ENCODE measurements at regions not wholly inside any gene's neighbourhood (a gene's known extent, or its start where the extent isn't known, plus 50 kb on each side); places are given as distances from the start of the nearest gene placed in this dataset.
A peak's percentile ranks its signal among the peaks of the same experiment; 100 is the strongest.

DNA sequence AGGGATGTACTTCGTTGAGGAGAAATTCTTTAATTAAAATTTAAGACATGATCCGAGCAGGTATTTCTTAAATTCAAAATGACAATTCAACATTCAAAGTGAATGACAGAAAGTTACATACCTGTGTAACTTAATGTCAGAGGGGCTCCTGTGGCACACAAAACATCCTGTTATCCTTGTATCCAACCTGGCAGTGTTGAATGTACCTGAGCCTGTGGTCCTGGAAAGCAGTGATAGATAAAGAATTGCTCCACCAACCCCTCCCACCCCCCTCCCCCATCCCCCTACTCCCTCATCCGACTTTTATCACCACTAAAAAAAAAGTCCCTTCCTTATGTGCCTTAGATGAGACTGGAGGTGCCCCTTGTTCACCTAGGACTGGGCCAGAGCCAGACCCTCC is 119.4 kb upstream of the ADCY1 start:
- DNase-seq (ENCODE audit: low read depth) = no peak

DNA sequence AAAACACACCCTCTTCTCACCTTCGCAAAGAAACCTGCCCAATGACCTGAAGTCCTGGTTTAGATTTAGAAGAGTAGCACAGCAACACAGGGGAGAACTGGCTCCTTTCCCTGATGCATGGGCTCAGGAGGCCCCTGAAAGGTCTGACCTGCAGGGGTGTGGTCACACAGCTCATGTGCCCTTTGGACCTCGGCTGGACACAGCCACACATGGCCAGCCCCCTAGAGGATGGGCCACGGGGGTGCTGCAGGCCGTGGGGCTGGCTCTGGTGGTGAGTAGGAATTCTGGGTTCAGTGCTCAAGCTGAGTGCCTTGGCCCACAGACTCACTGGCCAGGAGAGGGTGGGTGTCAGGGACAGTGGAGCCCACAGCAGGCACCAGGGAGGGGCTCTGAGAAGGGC is 118.5 kb upstream of the ADCY1 start:
- DNase-seq (ENCODE audit: low read depth) = no peak

DNA sequence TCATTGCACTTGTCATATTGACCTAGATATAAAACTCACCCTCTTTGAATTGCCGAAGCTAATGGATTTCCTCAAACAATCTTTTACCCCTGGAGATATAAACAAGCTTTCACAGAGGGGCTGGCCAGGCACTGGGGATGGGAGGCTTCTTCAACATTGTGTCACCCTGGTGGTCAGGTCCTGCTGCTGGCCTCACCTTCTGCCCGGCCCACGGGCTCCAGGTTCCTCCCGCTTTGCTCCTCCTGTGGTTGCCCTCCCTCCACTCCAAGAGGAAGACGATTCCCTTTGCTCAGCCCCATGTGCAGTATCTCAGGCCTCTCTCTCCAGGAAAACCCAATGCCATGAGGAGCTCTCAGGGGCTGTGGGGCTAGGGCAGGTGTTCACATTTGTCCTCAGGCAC is 118.1 kb upstream of the ADCY1 start:
- DNase-seq (ENCODE audit: low read depth) = no peak

DNA sequence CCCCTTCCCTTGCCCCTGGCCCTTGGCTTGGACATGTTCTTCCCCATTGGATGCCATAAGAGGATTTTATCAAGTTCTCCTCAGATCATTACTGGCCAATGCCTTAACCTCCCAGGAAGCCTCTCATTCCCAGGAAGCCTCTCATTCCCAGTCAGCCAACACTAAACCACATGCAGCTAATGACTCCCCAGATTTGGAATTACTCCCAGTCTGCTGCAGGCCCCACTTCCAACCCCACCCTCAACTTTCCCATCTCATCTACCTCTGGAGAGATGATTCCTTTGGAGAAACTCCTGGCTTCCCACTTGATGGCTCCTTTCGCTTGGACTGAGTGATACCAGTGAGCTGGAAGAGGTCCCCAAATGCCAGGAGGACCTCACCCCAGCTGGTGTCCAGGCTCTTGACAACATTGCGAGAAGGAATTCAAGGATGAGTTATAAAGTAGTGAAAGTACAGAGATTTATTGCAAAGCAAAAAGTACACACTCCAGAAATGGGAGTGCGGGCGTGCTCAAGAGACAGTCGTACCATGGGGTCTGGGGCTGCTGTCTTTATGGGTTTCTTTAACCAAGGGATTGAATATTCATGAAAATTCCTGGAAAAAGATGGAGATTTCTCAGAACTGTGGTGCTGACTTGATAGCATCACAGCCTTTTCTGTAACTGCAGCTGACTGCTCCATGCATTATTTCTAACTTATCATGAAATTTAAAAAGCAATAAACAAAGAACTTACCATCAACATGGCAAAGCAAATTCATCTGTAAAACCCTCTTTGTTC is 117.2 kb upstream of the ADCY1 start:
- peak; percentile 88 for DNase-seq (ENCODE audit: low read depth)

DNA sequence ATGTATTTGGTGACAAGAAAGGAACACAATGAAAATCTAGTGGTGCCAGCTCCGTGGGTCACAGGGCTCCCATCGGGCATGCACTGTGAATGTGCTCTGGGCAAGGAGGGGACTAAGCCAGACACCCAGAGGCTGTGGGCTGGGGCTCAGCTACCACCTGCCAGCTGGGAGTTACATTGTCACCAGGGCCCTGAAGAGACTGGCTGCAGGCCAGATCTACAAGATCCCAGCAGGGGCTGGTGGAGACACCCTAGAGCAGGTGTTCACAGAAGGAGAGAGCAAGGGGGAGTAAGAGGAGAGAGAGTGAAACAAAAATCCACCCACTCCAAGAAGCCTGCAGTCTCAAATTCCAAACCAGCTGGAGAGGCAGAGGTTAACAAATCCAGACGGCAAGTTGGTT is 116.6 kb upstream of the ADCY1 start:
- peak; percentile 58 for DNase-seq (ENCODE audit: low read depth)

DNA sequence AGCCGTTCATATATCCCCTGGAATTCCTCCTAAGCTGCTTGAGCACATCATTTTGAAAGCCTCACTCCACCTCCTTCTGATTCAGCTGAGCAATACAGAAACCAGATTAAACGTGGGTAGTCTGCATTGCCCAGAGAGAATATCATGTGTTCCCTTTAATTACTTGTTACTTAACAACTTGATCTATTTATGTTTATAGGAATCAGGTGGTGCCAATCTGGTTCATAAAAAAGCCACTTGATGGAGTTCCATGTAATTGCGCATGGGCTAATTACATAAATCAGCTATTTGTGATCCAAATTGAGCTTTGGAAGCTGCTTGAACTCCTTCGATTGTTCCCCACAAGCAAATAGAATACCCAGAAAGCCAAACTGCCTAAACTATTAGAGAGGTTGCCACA is 114.7 kb upstream of the ADCY1 start:
- no peak for DNase-seq (ENCODE audit: low read depth)

DNA sequence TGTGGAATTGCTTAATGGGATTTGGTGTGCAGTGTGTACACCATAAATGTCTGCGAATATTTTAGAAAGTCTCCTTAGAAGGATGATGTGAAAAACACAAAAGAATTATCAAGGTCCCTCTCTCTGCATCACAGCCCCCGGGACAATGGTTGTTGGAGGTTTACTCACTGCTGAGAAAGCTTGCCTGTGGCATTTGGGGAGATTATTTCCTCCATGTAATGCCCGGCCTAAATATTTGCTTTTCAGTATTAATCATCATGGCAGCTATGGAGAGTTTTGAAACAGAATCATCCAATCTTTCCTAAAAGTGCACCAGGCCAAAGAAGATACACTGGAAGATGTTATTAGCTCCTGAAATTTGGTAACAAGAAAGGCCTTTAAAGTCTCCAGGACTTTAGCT is 113.8 kb upstream of the ADCY1 start:
- DNase-seq (ENCODE audit: low read depth) = peak; percentile 14

DNA sequence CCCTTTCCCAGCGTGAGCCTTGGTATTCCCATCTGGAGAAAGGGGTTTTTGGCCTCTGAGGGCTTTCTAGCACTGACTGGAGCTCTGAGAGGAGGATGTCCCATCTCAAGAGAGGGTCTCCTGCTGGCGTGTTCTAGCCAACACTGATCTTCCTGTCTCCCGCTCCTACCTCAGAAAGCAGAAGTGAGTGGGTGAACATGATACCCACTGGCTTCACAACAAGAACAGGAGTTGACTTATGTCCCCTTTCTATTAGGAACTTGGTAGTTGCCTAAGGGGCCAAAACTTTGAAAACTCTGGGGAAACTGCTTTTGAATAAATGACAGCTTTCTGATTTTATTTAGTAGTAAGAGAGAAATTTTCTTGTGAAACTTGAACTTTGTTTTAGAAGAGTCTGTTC is 113.1 kb upstream of the ADCY1 start:
- no peak for DNase-seq (ENCODE audit: low read depth)

DNA sequence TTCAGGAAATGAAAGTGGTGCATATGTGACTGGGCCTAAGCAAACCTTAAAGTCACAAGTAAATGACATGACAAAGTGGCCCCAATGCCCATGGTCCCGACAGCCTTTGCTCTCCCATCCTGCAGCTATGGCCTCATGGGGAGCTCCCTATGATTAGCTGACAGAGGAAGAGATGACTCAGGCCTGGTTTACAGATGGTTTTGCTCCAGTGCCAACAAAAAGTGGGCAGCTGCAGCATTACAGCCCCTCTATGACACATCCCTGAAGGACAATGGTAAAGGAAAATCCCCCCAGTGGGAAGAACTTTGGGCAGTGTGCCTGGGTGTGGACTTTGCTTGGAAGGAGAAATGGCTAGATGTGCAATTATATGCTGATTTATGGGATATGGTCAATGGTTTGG is 105.1 kb upstream of the ADCY1 start:
- DNase-seq (ENCODE audit: low read depth) = peak; percentile 97

DNA sequence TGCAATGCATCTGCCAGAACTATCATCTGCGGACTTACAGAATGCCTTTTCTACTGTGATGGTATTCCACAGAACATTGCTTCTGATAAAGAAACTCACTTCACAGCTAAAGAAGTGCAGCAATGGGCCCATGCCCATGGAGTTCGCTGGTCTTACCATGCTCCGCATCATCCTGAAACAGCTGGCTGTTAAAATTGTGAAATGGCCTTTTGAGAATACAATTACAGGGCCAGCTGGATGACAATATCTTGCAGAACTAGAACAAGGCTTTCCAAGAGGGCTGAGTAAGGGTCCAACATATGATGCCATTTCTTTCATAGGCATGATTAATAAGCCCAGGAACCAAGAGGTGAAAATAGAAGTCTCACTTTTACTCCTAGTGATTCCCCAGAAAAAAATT is 104.1 kb upstream of the ADCY1 start:
- DNase-seq (ENCODE audit: low read depth) = no peak

DNA sequence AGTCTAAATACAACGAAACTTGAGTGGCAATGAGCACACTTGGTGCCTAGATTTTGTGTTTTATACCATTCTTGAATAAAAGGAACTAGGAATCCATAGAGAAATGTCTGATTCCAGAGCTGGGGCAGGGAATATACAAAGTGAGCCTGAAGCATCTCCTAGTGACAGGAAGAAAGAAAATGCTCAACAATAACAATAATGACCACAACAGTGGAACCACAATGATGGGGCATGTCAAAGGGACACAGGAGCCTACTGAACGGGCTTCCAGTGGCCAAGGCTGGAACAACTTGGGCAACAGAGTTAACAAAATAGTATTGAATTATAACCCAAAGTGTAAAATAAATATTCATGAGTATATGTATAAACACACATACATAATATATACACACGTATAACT is 94.4 kb upstream of the ADCY1 start:
- DNase-seq (ENCODE audit: low read depth) = peak; percentile 55

DNA sequence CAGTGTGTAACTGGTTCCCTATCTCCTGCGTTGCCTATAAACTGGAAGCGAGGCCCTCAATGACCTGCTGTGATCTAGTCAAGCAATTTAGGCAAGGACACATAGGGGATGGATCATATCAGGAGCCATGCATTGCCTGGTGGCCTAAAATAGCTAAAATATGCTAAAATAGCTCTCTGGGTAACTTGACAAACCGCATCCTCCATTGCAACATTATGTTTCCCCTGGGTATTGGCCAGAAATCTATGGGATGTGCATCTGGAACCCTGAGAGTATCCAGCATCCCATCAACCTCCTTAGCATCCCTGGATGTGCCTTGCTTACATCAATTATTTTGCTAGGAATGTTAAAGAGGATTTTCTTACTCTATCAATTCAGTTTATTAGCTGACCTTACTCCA is 91.7 kb upstream of the ADCY1 start:
- DNase-seq (ENCODE audit: low read depth) = peak; percentile 78

DNA sequence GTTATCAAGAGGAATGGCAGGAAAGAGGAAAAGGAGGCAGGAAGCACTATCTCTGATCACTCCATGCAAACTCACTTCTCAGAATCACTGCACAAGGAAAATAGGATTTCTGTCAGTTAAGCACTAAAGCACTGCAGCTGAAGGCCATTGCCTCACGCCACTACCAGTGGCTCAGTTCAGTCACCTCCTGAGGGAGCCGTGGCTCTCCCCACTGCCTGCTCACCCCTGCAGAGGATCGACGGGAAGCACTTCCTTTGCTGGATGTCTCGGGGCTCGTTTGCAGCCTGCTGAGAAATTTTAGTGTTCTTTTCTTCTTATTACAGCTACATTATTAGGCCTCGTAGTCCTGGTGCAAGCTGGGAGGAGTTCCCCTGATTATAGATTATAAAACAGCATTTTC is 90.1 kb upstream of the ADCY1 start:
- DNase-seq (ENCODE audit: low read depth) = no peak

DNA sequence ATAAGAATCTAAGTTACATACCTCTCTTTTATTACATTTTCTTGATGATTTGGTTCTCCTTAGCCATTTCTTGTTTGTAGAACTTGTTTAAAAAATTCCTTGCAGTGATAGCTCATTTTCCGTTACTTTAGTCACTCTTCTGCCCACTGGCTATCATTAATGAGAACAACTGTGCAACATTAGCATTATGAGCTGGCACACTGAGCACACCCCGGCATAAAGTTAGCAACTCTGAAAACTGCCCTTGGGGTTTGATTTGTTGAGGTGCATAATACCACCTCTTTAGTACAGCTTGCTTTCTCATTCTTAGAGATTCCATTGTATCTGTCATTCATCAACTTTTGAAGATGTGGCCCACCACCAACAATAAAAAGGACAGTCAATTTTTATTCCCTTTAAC is 87.6 kb upstream of the ADCY1 start:
- peak; percentile 36 for DNase-seq (ENCODE audit: low read depth)

DNA sequence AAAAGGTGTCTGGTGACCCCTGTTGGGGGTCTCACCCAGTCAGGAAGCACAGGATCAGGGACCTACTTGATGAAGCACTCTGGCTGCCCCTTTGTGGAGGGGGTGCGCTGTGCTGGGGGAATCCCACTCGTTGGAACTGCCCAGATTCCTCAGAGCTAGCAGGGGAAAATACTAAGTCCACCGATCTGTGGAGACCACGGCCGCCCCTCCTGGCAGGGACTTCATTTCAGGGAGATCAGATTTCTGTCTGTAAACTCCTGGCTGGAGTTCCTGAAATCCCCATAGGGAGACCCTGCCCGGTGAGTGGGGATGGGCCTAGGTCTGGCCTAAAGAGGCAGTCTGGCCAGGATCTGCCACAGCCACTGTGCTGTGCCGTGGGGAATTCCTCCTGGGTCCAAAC is 79.3 kb upstream of the ADCY1 start:
- no peak for DNase-seq (ENCODE audit: low read depth)

DNA sequence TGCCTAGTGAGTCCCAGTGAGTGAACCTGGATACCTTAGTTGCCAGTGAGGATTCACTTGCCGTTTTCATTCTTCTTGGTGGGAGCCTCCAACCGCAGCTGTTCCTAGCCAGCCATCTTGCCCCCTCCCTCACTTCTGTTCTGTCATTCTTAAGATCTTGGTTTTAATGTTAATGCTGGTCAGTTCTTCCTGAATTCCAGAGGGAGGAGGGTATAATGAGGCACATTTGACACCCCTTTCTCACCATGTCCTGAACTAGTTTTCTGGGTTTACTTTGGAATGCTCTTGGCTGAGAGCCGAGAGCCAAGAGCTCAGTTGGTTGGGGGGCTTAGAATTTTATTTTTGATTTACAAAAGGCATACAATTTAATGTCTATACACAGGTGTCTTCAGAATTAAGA is 78.5 kb upstream of the ADCY1 start:
- DNase-seq (ENCODE audit: low read depth) = no peak

DNA sequence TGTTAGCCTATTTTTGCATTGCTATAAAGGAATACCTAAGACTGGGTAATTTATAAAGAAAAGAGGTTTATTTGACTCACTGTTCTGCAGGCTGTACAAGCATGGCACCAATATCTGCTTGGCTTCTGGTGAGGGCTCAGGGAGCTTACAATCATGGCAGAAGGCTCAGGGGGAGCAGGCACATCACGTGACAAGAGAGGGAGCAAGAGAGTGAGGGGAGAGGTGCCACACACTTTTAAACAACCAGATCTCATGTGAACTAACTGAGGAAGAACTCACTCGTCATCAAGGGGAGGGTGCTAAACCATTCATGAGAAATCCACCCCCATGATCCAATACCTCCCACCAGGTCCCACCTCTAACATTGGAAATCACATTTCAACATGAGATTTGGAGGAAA is 73.9 kb upstream of the ADCY1 start:
- no peak for DNase-seq (ENCODE audit: low read depth)

DNA sequence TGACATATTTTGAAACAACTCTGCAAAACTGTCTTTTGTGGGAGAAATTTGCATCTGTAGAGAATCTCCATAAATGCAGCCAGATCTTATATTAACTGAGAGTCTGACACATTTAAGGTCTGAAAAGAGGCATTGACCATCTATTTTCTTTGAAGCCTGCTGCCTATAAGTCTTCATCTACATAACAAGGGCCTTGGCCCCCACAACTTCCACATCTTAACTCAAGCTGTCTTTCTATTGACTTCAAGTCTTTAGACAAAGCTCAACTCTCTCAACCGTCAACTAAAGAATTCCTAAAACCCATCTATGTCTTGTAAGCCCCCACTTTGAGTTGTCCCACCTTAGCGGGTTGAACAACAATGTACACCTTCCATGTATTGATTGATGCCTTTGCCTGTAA is 72.4 kb upstream of the ADCY1 start:
- no peak for DNase-seq (ENCODE audit: low read depth)

DNA sequence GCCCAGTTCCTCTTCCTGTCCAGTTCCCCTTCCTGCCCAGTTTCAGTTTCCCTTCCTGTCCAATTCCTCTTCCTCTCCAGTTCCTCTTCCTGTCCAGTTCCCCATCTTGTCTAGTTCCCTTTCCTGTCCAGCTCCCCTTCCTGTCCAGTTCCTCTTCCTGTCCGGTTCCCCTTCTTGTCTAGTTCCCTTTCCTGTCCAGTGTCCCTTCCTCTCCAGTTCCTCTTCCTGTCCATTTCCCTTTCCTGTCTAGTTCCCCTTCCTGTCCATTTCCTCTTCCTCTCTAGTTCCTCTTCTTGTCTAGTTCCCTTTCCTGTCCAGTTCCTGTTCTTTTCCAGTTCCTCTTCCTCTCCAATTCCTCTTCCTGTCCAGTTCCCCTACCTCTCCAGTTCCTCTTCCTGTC is 68.1 kb upstream of the ADCY1 start:
- DNase-seq (ENCODE audit: low read depth) = no peak

DNA sequence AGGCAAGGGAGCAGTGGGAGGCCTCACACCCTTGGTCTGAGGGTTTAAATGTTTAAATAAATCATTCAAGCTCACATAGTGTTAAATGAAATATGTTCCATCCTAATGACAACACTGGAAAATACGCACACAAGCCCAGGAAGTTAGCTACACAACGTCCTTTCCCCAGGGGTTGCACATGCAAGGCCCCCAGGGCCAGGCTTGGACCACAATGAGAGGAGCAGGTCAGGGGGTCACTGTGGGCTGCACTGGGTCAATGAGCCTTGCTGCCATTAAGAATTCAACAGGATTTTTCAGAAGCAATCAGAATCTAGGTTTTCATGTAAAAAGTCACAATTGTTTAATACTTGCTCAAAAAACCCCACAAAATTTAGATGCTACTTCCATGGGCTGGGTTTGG is 64.9 kb upstream of the ADCY1 start:
- DNase-seq (ENCODE audit: low read depth) = no peak

DNA sequence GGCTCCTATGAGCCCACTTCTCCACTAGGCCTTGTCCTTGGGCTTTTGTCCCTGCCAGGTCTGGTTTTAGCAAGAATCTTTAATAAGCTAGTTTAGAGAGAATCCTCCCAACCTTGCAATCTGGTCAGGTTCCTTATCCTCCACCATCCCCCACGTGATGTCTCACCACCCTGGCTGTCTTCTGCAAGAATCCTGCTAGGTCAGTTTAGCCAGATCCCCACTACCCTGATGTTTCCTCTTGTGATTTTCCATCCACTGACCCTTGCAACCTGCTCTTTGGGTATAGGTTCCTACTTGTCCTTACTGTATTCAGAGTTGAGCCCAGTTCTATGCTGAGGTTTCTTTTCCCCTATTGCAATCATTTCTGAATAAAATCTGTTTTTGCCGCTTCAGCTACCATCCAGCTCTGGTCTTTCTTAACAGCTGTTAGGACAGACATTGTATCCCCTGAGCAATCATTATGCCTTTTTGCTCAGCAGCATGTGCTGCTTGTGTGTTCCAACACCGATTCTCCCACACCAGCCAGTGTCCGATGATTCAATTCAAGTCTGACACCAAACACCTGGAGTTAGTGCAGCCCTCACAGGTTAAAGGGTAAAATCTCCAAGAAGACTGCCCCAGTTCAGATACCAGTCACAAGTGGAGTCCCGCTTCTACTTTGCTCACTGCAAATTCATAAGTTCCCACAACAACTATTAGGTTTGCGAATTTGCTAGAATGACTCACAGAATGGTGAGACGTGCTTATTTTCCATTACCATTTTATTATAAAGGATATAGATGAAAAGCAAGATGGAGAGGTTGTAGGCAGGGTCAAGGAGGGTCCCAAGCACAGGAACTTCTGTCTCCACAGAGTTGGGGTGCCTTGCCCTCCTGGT is 62.2 kb upstream of the ADCY1 start:
- DNase-seq (ENCODE audit: low read depth) = no peak

DNA sequence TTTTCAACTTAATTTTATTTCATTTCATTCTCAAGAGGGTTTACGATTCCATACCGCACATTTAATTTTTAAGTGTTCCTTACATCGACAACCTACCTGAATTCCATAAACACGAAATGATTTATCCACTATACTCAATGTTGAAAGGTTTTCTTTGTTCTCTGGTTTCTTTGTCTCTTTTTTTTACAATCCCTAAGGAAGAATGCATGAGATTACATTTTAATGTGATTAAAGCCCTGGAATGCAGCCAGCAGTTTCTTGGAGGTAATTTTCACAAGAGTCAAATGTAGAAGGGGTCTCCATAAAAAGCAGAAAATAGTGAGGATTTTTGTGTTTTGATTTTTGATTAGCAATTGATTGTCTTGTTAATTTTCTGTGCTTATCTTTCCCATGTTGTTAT is 59.2 kb upstream of the ADCY1 start:
- no peak for DNase-seq (ENCODE audit: low read depth)

DNA sequence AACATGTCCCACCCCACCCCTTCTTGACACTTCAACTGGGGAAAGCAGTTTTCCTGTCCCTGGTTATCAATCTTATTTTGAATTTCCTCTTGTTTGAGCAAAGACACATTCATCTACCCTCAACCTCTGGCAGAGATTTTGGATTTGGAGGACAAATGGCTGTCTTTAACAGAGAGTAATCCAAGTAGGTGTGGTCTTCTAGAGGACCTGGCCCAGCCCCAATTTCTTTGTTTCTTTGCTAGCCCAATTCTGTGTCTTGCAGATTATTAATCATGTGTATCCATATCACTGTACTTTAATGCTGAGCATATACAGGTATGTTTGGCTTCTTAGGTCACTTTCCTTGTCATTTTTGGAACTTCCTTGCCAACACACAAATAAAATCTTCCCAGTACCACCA is 58.8 kb upstream of the ADCY1 start:
- no peak for DNase-seq (ENCODE audit: low read depth)

All from RPMI7951 (cell line).